EH (cell line): ENCODE measurements at regions not wholly inside any gene's neighbourhood (a gene's known extent, or its start where the extent isn't known, plus 50 kb on each side); places are given as distances from the start of the nearest gene placed in this dataset.
A peak's percentile ranks its signal among the peaks of the same experiment; 100 is the strongest.
"Not testable (repeated sequence)": the region's sequence is repeated elsewhere in the genome, so short reads cannot be mapped to it uniquely, and the experiment has no call there.

ENCODE experiments used
- DNase-seq: peaks from one replicate; pipeline ENCODE4 v3.0.0-alpha.2; 2015; ENCODE audit warnings: low read depth

GRCh38 chr6:57860481-57861315 is 543.3 kb downstream of the PRIM2 start:
- DNase-seq, result not testable (repeated sequence)

GRCh38 chr6:57870083-57870482 is 552.7 kb downstream of the PRIM2 start:
- not testable (repeated sequence) for DNase-seq

GRCh38 chr6:57873424-57873823 is 556.0 kb downstream of the PRIM2 start:
- DNase-seq, result not testable (repeated sequence)

GRCh38 chr6:57876659-57877058 is 559.2 kb downstream of the PRIM2 start:
- DNase-seq, result not testable (repeated sequence)

- not testable (repeated sequence) for DNase-seq
Observed at GRCh38 chr6:57877729-57878128, 560.3 kb downstream of the PRIM2 start.

GRCh38 chr6:57878792-57879191 is 561.4 kb downstream of the PRIM2 start:
- not testable (repeated sequence) for DNase-seq

GRCh38 chr6:57898850-57899249 is 581.4 kb downstream of the PRIM2 start:
- DNase-seq, result not testable (repeated sequence)

- peak; percentile 2 for DNase-seq
Observed at GRCh38 chr6:57900687-57901399, 583.4 kb downstream of the PRIM2 start.

- DNase-seq, result peak; percentile 50
Observed at GRCh38 chr6:57901445-57901844, 584.0 kb downstream of the PRIM2 start.

GRCh38 chr6:57904356-57904755 is 586.9 kb downstream of the PRIM2 start:
- DNase-seq, result not testable (repeated sequence)

- not testable (repeated sequence) for DNase-seq
Observed at GRCh38 chr6:57915300-57915699, 597.9 kb downstream of the PRIM2 start.

GRCh38 chr6:57942966-57943365 is 625.5 kb downstream of the PRIM2 start:
- not testable (repeated sequence) for DNase-seq

- DNase-seq, result not testable (repeated sequence)
Observed at GRCh38 chr6:57946084-57946768, 628.8 kb downstream of the PRIM2 start.

- not testable (repeated sequence) for DNase-seq
Observed at GRCh38 chr6:57946769-57947091, 629.3 kb downstream of the PRIM2 start.

GRCh38 chr6:57948481-57948880 is 631.1 kb downstream of the PRIM2 start:
- DNase-seq, result not testable (repeated sequence)

GRCh38 chr6:57950430-57950829 is 633.0 kb downstream of the PRIM2 start:
- not testable (repeated sequence) for DNase-seq

- not testable (repeated sequence) for DNase-seq
Observed at GRCh38 chr6:57966757-57967156, 649.3 kb downstream of the PRIM2 start.

- DNase-seq, result not testable (repeated sequence)
Observed at GRCh38 chr6:57971956-57972355, 654.5 kb downstream of the PRIM2 start.

GRCh38 chr6:57974653-57975052 is 657.2 kb downstream of the PRIM2 start:
- DNase-seq, result no peak

- not testable (repeated sequence) for DNase-seq
Observed at GRCh38 chr6:57975127-57975526, 657.7 kb downstream of the PRIM2 start.

- not testable (repeated sequence) for DNase-seq
Observed at GRCh38 chr6:57976371-57976770, 658.9 kb downstream of the PRIM2 start.

- peak; percentile 28 for DNase-seq
Observed at GRCh38 chr6:57983603-57984002, 666.2 kb downstream of the PRIM2 start.

GRCh38 chr6:57984575-57984974 is 667.1 kb downstream of the PRIM2 start:
- DNase-seq, result not testable (repeated sequence)
